Prostate gland (tissue), 1 donor: ENCODE measurements at regions not wholly inside any gene's neighbourhood (a gene's known extent, or its start where the extent isn't known, plus 50 kb on each side); places are given as distances from the start of the nearest gene placed in this dataset.

Experiments used
- POLR2A ChIP-seq: fragments of 450-650 bp; IDR thresholded peaks from one replicate; pipeline ENCODE4 v1.6.1; 2016; ENCODE audit warnings: antibody characterized with exemption, mild to moderate bottlenecking
- POLR2AphosphoS5 ChIP-seq: sonication (generic); formaldehyde crosslinking; IDR thresholded peaks from one replicate; pipeline ENCODE4 v1.6.1; 2017; ENCODE audit warnings: antibody characterized with exemption

DNA sequence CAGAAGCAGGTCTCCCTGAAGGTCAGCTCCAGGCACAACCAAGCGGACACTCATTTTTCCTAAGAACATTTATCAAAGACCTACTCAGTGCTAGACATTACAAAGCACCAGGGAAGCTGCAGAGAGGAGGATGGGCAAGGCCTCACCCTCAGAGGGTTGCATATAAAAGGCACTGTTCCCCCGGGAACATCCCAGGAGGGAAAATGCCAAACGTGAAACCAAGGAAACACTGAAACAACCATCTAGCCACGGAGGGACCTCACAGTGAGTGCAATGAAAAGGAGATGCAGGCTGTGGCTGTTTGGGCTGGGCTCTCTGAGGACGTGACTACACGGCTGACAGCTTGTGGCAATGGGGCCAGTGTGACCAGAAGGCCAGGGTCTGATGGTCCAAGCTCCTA lies 117.4 kb upstream of the VASH1 start:
- TF ChIP-seq POLR2AphosphoS5 (no peak), POLR2A (no peak)
